GM03348 (cell line): ENCODE measurements at regions not wholly inside any gene's neighbourhood (a gene's known extent, or its start where the extent isn't known, plus 50 kb on each side); places are given as distances from the start of the nearest gene placed in this dataset.
A peak's percentile ranks its signal among the peaks of the same experiment; 100 is the strongest.

Source experiments
- DNase-seq: peaks from one replicate; pipeline ENCODE4 v3.0.0; 2012; ENCODE audit warnings: low spot score

- DNase-seq: no peak
These were observed 421.1 kb downstream of the QKI start for GRCh38 chr6:163835439-163836171.

- no peak for DNase-seq
These were observed 419.9 kb downstream of the QKI start for GRCh38 chr6:163834226-163834970.

GRCh38 chr6:163831736-163832135 is 417.2 kb downstream of the QKI start:
- no peak for DNase-seq

GRCh38 chr6:163830641-163831040 is 416.1 kb downstream of the QKI start:
- no peak for DNase-seq

GRCh38 chr6:163828038-163828795 is 413.7 kb downstream of the QKI start:
- DNase-seq: peak; percentile 39

GRCh38 chr6:163827143-163827542 is 412.6 kb downstream of the QKI start:
- DNase-seq: no peak

- no peak for DNase-seq
These were observed 412.1 kb downstream of the QKI start for GRCh38 chr6:163826629-163827028.

GRCh38 chr6:163825033-163825432 is 410.5 kb downstream of the QKI start:
- no peak for DNase-seq

GRCh38 chr6:163823577-163823976 is 409.1 kb downstream of the QKI start:
- no peak for DNase-seq

- DNase-seq: no peak
These were observed 406.4 kb downstream of the QKI start for GRCh38 chr6:163820745-163821458.

- no peak for DNase-seq
These were observed 405.7 kb downstream of the QKI start for GRCh38 chr6:163820171-163820570.

GRCh38 chr6:163818719-163819118 is 404.2 kb downstream of the QKI start:
- DNase-seq: no peak

- DNase-seq: no peak
These were observed 401.9 kb downstream of the QKI start for GRCh38 chr6:163816441-163816840.

GRCh38 chr6:163815796-163816195 is 401.3 kb downstream of the QKI start:
- no peak for DNase-seq

GRCh38 chr6:163814494-163815364 is 400.2 kb downstream of the QKI start:
- peak; percentile 82 for DNase-seq

- no peak for DNase-seq
These were observed 399.5 kb downstream of the QKI start for GRCh38 chr6:163813979-163814493.

- no peak for DNase-seq
These were observed 396.8 kb downstream of the QKI start for GRCh38 chr6:163811317-163811716.

GRCh38 chr6:163809364-163809763 is 394.8 kb downstream of the QKI start:
- no peak for DNase-seq

- no peak for DNase-seq
These were observed 394.4 kb downstream of the QKI start for GRCh38 chr6:163808871-163809270.

GRCh38 chr6:163808231-163808630 is 393.7 kb downstream of the QKI start:
- DNase-seq: no peak
